Vagina (tissue), 2 donors: ENCODE measurements at regions not wholly inside any gene's neighbourhood (a gene's known extent, or its start where the extent isn't known, plus 50 kb on each side); places are given as distances from the start of the nearest gene placed in this dataset.

Experiments
- DNase-seq, 2 donors: peaks; one replicate each; pipeline ENCODE4 v3.0.0-alpha.2; 2017; ENCODE audit errors: extremely low spot score in 2 of 2
- H3K27ac ChIP-seq: fragments of 200-600 bp; sonication (generic); one replicate; pipeline ENCODE4 v1.5.1; 2019
- H3K27me3 ChIP-seq: fragments of 200-600 bp; sonication (generic); one replicate; pipeline ENCODE4 v1.5.1; 2019
- H3K36me3 ChIP-seq, 2 donors: fragments of 200-600 bp; sonication (generic); one replicate each; pipeline ENCODE4 v1.5.1; 2017 to 2019
- H3K4me1 ChIP-seq: fragments of 200-600 bp; sonication (generic); one replicate; pipeline ENCODE4 v1.5.1; 2019
- H3K4me3 ChIP-seq, 2 donors: fragments of 200-600 bp; sonication (generic); 1 replicate in 1 of 2; 2 replicates in 1 of 2; pipeline ENCODE4 v1.5.1; 2016 to 2019
- H3K9me3 ChIP-seq: fragments of 200-600 bp; sonication (generic); one replicate; pipeline ENCODE4 v1.5.1; 2019
- POLR2A ChIP-seq, 2 donors: fragments of 450-650 bp; IDR thresholded peaks; one replicate each; pipeline ENCODE4 v1.6.1; 2017; ENCODE audit warnings: antibody characterized with exemption in 2 of 2, mild to moderate bottlenecking in 2 of 2, moderate library complexity in 2 of 2
- POLR2AphosphoS5 ChIP-seq, 2 donors: sonication (generic); formaldehyde crosslinking; IDR thresholded peaks; one replicate each; pipeline ENCODE4 v1.9.0; 2017; ENCODE audit warnings: antibody characterized with exemption in 2 of 2, mild to moderate bottlenecking in 2 of 2, low read depth in 1 of 2; ENCODE audit not compliant: insufficient read depth in 1 of 2
- intact Hi-C: fragments of 100-400 bp; cut with DNase I; formaldehyde crosslinking; loops from one replicate; pipeline ENCODE4 v1.15.1; 2023
- TF ChIP-seq, protein P1 (sequence below), 3 experiments: fragments of 450-650 bp in 2 of 3; fragments of 200-600 bp in 1 of 3; sonication (generic) in 1 of 3; IDR thresholded peaks; one replicate each; pipeline ENCODE4 v1.5.1; 2017 to 2019; ENCODE audit warnings: antibody characterized with exemption in 3 of 3, mild to moderate bottlenecking in 2 of 3, moderate library complexity in 2 of 3

DNA sequence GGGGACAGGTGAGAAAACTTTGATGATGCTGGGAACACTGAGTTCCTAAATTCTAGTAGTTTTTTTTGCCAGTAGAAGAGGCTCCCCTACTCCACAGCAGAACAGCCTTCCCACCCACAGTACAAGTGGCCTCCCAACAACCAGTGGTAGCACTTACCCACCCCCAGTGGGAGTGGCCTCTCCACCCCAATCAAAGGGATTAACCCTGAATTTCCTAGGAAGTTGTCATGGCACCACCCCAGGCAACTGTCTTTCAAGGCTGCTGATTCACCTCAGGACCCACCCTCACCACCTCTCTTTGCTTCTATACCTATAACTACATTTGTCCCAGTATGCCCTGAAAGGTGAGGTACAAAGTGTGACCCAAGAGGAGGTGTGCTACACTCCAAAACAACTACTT lies 81.4 kb upstream of the PRDX6 start:
- no peaks in the 10 kb centered on the region for H3K27me3 ChIP-seq
- no peaks in the 10 kb centered on the region for H3K9me3 ChIP-seq
- intact Hi-C loops = no loop called here
- H3K27ac ChIP-seq = no peak overlapping the region
- H3K4me1 ChIP-seq = no peaks in the 10 kb centered on the region
- TF ChIP-seq POLR2A (IDR thresholded peaks at IDR 0.05) (no peak), POLR2AphosphoS5 (IDR thresholded peaks at IDR 0.05; ENCODE audit: insufficient read depth in 1 of 2, low read depth in 1 of 2) (no peak)
- TF ChIP-seq, protein P1, sequence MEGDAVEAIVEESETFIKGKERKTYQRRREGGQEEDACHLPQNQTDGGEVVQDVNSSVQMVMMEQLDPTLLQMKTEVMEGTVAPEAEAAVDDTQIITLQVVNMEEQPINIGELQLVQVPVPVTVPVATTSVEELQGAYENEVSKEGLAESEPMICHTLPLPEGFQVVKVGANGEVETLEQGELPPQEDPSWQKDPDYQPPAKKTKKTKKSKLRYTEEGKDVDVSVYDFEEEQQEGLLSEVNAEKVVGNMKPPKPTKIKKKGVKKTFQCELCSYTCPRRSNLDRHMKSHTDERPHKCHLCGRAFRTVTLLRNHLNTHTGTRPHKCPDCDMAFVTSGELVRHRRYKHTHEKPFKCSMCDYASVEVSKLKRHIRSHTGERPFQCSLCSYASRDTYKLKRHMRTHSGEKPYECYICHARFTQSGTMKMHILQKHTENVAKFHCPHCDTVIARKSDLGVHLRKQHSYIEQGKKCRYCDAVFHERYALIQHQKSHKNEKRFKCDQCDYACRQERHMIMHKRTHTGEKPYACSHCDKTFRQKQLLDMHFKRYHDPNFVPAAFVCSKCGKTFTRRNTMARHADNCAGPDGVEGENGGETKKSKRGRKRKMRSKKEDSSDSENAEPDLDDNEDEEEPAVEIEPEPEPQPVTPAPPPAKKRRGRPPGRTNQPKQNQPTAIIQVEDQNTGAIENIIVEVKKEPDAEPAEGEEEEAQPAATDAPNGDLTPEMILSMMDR (IDR thresholded peaks at IDR 0.05) = no peak
- H3K4me3 ChIP-seq = no peak overlapping the region
- no peak for DNase-seq
- no peaks in the 10 kb centered on the region for H3K36me3 ChIP-seq

DNA sequence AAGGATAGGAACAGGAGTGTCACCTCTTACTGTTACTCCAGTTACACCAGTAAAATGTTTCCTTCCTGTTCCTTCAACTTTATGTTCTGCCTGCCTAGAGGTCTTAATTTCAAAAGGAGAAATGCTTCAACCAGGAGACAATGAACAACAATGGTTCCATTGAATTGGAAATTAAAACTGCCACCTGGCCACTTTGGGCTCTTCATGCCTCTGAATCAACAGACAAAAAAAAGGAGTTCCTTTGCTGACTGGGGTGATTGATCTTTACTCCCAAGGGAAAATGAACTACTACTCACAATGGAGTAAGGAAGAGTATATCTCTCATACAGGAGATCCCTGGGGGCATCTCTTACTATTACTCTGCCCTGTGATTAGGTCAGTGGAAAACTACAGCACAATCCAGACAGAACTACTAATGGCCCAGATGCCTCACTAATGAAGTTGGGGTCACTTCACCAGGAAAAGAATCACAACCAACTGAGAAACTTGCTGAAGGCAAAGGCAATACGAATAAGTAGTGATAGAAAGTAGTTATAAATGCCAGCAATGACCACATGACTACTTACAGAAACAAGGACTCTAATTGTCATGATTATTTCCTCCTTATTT lies 76.6 kb upstream of the PRDX6 start:
- DNase-seq = no peak
- no peaks in the 10 kb centered on the region for H3K4me1 ChIP-seq
- no peaks in the 10 kb centered on the region for H3K36me3 ChIP-seq
- no peaks in the 10 kb centered on the region for H3K9me3 ChIP-seq
- H3K4me3 ChIP-seq = no peak overlapping the region
- intact Hi-C loops = no loop called here
- no peaks in the 10 kb centered on the region for H3K27me3 ChIP-seq
- no peak overlapping the region for H3K27ac ChIP-seq
- TF ChIP-seq POLR2AphosphoS5 (IDR thresholded peaks at IDR 0.05; ENCODE audit: insufficient read depth in 1 of 2, low read depth in 1 of 2) = no peak
- TF ChIP-seq, protein P1 (IDR thresholded peaks at IDR 0.05) = no peak
- TF ChIP-seq POLR2A (IDR thresholded peaks at IDR 0.05) = no peak

DNA sequence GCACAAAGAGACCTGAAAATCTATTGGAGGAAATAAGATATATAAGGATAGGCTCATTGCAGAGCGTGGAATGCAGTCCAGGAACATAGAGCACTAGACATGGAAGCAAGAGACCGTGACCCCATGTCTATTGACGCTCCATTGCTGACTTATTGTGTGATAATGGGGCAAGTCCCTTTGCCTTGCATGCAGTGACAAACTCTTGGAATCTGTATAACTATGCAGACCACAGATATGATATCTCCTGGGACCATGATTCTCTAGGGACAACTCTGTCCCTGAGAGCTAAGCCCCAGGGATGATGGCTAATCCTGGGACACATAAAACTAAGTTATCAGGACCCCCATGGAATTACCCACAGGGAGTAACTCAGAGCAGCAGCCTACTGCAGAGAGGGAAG lies 73.1 kb upstream of the PRDX6 start:
- no peaks in the 10 kb centered on the region for H3K27me3 ChIP-seq
- no peaks in the 10 kb centered on the region for H3K4me1 ChIP-seq
- DNase-seq = no peak
- no peak overlapping the region for H3K27ac ChIP-seq
- no peaks in the 10 kb centered on the region for H3K9me3 ChIP-seq
- H3K4me3 ChIP-seq = no peak overlapping the region
- no peak for TF ChIP-seq POLR2A (IDR thresholded peaks at IDR 0.05)
- no peak for TF ChIP-seq POLR2AphosphoS5 (IDR thresholded peaks at IDR 0.05; ENCODE audit: insufficient read depth in 1 of 2, low read depth in 1 of 2)
- TF ChIP-seq, protein P1 (IDR thresholded peaks at IDR 0.05) = no peak
- H3K36me3 ChIP-seq = no peaks in the 10 kb centered on the region
- intact Hi-C loops = no loop called here

DNA sequence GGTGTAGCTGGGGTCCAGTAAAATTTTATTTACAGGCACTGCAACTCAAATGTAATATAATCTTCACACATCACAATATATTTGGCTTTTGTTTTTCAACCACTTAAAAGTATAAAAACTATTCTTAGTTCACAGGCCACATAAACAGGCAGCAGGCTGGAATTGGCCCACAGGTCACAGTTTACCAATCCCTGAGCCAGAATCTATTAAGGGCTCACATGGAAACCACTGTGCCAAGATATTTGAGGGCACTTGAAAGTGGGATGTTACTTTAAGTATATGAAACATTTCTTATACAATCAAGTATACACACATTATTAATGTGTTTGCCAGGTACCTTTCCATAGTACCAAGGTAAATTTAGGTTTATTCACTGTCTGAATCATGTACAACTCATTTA lies 71.9 kb upstream of the PRDX6 start:
- Histone ChIP-seq H3K4me3 (no peak overlapping the region), H3K27me3 (no peaks in the 10 kb centered on the region), H3K36me3 (no peaks in the 10 kb centered on the region), H3K27ac (no peak overlapping the region), H3K9me3 (no peaks in the 10 kb centered on the region), H3K4me1 (no peaks in the 10 kb centered on the region)
- no peak for DNase-seq
- intact Hi-C loops = no loop called here
- no peak for TF ChIP-seq POLR2A (IDR thresholded peaks at IDR 0.05)
- TF ChIP-seq, protein P1 (IDR thresholded peaks at IDR 0.05) = no peak
- no peak for TF ChIP-seq POLR2AphosphoS5 (IDR thresholded peaks at IDR 0.05; ENCODE audit: insufficient read depth in 1 of 2, low read depth in 1 of 2)

DNA sequence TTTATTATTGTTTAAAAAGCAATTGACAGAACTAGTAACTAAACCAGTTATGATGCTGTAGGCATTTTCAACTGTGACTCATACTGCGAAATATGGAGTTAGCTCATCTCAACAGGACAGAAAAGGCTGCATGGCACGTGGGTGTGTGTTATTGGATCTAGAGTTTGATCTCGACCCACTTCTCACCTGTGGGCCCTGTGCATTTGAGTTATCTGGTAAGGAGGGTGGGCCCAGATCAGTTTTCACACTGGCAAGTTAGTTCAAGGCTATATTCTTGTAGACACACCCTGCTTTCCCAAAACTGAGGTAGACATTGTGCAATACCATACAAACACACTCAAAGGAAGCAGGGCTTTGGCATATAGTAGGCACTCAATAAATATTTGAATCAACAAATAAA lies 71.3 kb upstream of the PRDX6 start:
- Histone ChIP-seq H3K27me3 (no peaks in the 10 kb centered on the region), H3K4me1 (no peaks in the 10 kb centered on the region), H3K9me3 (no peaks in the 10 kb centered on the region), H3K36me3 (no peaks in the 10 kb centered on the region), H3K27ac (no peak overlapping the region), H3K4me3 (no peak overlapping the region)
- TF ChIP-seq POLR2AphosphoS5 (IDR thresholded peaks at IDR 0.05; ENCODE audit: insufficient read depth in 1 of 2, low read depth in 1 of 2) = no peak
- TF ChIP-seq, protein P1 (IDR thresholded peaks at IDR 0.05) = no peak
- no peak for TF ChIP-seq POLR2A (IDR thresholded peaks at IDR 0.05)
- intact Hi-C loops = no loop called here
- no peak for DNase-seq
